ENCODE measurements at regions not wholly inside any gene's neighbourhood (a gene's known extent, or its start where the extent isn't known, plus 50 kb on each side); places are given as distances from the start of the nearest gene placed in this dataset.

DNA sequence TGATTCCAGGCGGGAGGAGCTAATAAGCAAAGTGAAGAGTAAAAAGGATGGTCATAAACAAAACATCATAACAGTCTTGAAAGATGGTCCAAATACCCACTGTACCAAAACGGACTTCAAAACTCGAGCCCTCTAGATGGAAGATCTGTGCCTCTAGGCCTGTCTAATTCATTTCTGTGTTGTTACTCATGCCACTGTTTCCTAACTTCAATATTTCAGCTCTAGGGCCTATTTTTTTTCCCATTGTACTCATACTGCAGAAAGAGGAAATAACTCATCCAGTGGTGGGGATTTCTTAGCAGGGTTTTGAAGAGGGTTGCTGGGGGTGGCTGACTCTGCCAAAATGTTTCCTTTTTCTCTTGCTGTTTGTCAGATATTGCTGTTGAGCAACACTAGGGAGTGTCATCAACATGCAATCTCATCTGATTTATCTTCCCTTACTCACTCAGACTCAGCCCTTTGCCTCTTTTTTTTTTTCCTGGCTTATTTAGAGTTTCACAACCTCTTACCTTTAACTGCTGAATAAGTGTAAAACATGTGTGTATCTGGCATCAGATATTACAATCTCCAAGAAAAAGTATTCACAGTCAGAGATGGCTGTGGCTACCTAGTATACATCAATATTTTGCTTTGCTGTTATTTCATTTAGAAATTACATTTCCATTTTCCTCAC lies 189.6 kb downstream of the DUSP6 start:
- TF ChIP-seq, protein P1, sequence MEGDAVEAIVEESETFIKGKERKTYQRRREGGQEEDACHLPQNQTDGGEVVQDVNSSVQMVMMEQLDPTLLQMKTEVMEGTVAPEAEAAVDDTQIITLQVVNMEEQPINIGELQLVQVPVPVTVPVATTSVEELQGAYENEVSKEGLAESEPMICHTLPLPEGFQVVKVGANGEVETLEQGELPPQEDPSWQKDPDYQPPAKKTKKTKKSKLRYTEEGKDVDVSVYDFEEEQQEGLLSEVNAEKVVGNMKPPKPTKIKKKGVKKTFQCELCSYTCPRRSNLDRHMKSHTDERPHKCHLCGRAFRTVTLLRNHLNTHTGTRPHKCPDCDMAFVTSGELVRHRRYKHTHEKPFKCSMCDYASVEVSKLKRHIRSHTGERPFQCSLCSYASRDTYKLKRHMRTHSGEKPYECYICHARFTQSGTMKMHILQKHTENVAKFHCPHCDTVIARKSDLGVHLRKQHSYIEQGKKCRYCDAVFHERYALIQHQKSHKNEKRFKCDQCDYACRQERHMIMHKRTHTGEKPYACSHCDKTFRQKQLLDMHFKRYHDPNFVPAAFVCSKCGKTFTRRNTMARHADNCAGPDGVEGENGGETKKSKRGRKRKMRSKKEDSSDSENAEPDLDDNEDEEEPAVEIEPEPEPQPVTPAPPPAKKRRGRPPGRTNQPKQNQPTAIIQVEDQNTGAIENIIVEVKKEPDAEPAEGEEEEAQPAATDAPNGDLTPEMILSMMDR (IDR thresholded peaks at IDR 0.05) = no peak
- TF ChIP-seq EZH2 (IDR thresholded peaks at IDR 0.05) = no peak
